HCT116 (cell line): ENCODE measurements at regions not wholly inside any gene's neighbourhood (a gene's known extent, or its start where the extent isn't known, plus 50 kb on each side); places are given as distances from the start of the nearest gene placed in this dataset.

ENCODE experiments used
- CTCF ChIP-seq, 3 experiments: fragments of 200-600 bp in 1 of 3; sonication (generic) in 1 of 3; IDR thresholded peaks in 2 of 3; conservative IDR thresholded peaks in 1 of 3; 2 replicates each; pipeline ENCODE4 v1.5.1; 2012 to 2017; ENCODE audit warnings: low read depth in 2 of 3, low read length in 2 of 3, antibody characterized with exemption in 1 of 3, borderline replicate concordance in 1 of 3, control low read depth in 1 of 3, mild to moderate bottlenecking in 1 of 3, mixed read lengths in 1 of 3, mixed run types in 1 of 3, moderate library complexity in 1 of 3; ENCODE audit not compliant: insufficient read depth in 1 of 3
- EGR1 ChIP-seq: IDR thresholded peaks from 2 replicates; pipeline ENCODE4 v1.6.1; 2012; ENCODE audit warnings: low read depth
- EZH2phosphoT487 ChIP-seq: fragments of 200-600 bp; IDR thresholded peaks from 2 replicates; pipeline ENCODE4 v1.6.1; 2018; ENCODE audit warnings: antibody characterized with exemption, borderline replicate concordance
- FOSL1 ChIP-seq: IDR thresholded peaks from 2 replicates; pipeline ENCODE4 v1.6.1; 2012; ENCODE audit warnings: low read depth
- MAX ChIP-seq: IDR thresholded peaks from 2 replicates; pipeline ENCODE4 v1.6.1; 2012
- POLR2A ChIP-seq: IDR thresholded peaks from 2 replicates; pipeline ENCODE4 v1.7.0; 2011; ENCODE audit warnings: borderline replicate concordance; ENCODE audit not compliant: insufficient read depth, insufficient read length; ENCODE audit errors: extremely low read depth
- RAD21 ChIP-seq: IDR thresholded peaks from 2 replicates; pipeline ENCODE4 v1.6.1; 2012; ENCODE audit warnings: low read depth, mild to moderate bottlenecking
- REST ChIP-seq: IDR thresholded peaks from 2 replicates; pipeline ENCODE4 v1.6.1; 2012; ENCODE audit warnings: low read depth
- SP1 ChIP-seq: IDR thresholded peaks from 2 replicates; pipeline ENCODE4 v1.6.1; 2012; ENCODE audit warnings: low read depth
- YY1 ChIP-seq: IDR thresholded peaks from 2 replicates; pipeline ENCODE4 v1.6.1; 2011; ENCODE audit warnings: low read length, low read depth, moderate library complexity, mild to moderate bottlenecking; ENCODE audit not compliant: insufficient replicate concordance; ENCODE audit errors: extremely low read depth
- ZNF274 ChIP-seq: fragments of 200-500 bp; sonication (Bioruptor generic); IDR thresholded peaks from 2 replicates; pipeline ENCODE4 v1.6.1; 2014; ENCODE audit warnings: mild to moderate bottlenecking, low read depth, low read length, inconsistent platforms

- TF ChIP-seq CTCF (IDR thresholded peaks at IDR 0.05 in 2 of 3, conservative IDR thresholded peaks at IDR 0.05 in 1 of 3; ENCODE audit: borderline replicate concordance in 1 of 3, insufficient read depth in 1 of 3, low read depth in 2 of 3, low read length in 2 of 3) = no peak
- TF ChIP-seq YY1 = no peak
- TF ChIP-seq POLR2A = no peak
- TF ChIP-seq MAX = no peak
- no peak for TF ChIP-seq ZNF274
- TF ChIP-seq FOSL1 = no peak
- no peak for TF ChIP-seq RAD21
- TF ChIP-seq SP1 = no peak
- no peak for TF ChIP-seq EZH2phosphoT487
- TF ChIP-seq EGR1 = no peak
- TF ChIP-seq REST = no peak
Measured at GRCh38 chr14:106599209-106599608, 1072.8 kb downstream of the TMEM121 start.
